OCI-M2 (cell line): ENCODE measurements at regions not wholly inside any gene's neighbourhood (a gene's known extent, or its start where the extent isn't known, plus 50 kb on each side); places are given as distances from the start of the nearest gene placed in this dataset.
"Not testable (repeated sequence)": the region's sequence is repeated elsewhere in the genome, so short reads cannot be mapped to it uniquely, and the experiment has no call there.

Experiments used
- DNase-seq: peaks from one replicate; lab custom pipeline; 2025; ENCODE audit not compliant: unreplicated experiment; lab: John Stamatoyannopoulos, UW

GRCh38 chr14:26319139-26319864 is 278.5 kb downstream of the NOVA1 start:
- no peak for DNase-seq

- DNase-seq = no peak
Observed at GRCh38 chr14:26304056-26304455, 293.8 kb downstream of the NOVA1 start.

GRCh38 chr14:26293909-26294308 is 303.9 kb downstream of the NOVA1 start:
- DNase-seq = no peak

- no peak for DNase-seq
Observed at GRCh38 chr14:26289891-26290486, 307.8 kb downstream of the NOVA1 start.

GRCh38 chr14:26286913-26287205 is 311.0 kb downstream of the NOVA1 start:
- no peak for DNase-seq

- no peak for DNase-seq
Observed at GRCh38 chr14:26286081-26286912, 311.5 kb downstream of the NOVA1 start.

GRCh38 chr14:26282578-26282977 is 315.3 kb downstream of the NOVA1 start:
- no peak for DNase-seq

GRCh38 chr14:26282011-26282410 is 315.8 kb downstream of the NOVA1 start:
- not testable (repeated sequence) for DNase-seq

GRCh38 chr14:26281280-26281998 is 316.4 kb downstream of the NOVA1 start:
- no peak for DNase-seq

GRCh38 chr14:26276757-26277156 is 321.1 kb downstream of the NOVA1 start:
- DNase-seq = no peak

GRCh38 chr14:26265170-26265685 is 332.6 kb downstream of the NOVA1 start:
- no peak for DNase-seq

- no peak for DNase-seq
Observed at GRCh38 chr14:26261368-26262122, 336.3 kb downstream of the NOVA1 start.

GRCh38 chr14:26255213-26255612 is 342.6 kb downstream of the NOVA1 start:
- DNase-seq = no peak

GRCh38 chr14:26252176-26252575 is 345.7 kb downstream of the NOVA1 start:
- DNase-seq = no peak

- no peak for DNase-seq
Observed at GRCh38 chr14:26233118-26233517, 364.7 kb downstream of the NOVA1 start.

GRCh38 chr14:26218861-26219260 is 379.0 kb downstream of the NOVA1 start:
- no peak for DNase-seq

- no peak for DNase-seq
Observed at GRCh38 chr14:26217778-26218177, 380.1 kb downstream of the NOVA1 start.

- no peak for DNase-seq
Observed at GRCh38 chr14:26216786-26217185, 381.0 kb downstream of the NOVA1 start.

GRCh38 chr14:26213846-26214575 is 383.8 kb downstream of the NOVA1 start:
- DNase-seq = no peak

- no peak for DNase-seq
Observed at GRCh38 chr14:26209699-26210098, 388.1 kb downstream of the NOVA1 start.
